Left colon (tissue), 2 donors: ENCODE measurements at regions not wholly inside any gene's neighbourhood (a gene's known extent, or its start where the extent isn't known, plus 50 kb on each side); places are given as distances from the start of the nearest gene placed in this dataset.

Source experiments
- ATAC-seq: fragments of 200-7000 bp; cut with Tn5 transposase; one replicate; pipeline ENCODE4 v1.9.1; 2020; ENCODE audit warnings: mild to moderate bottlenecking, moderate library complexity
- DNase-seq, 2 donors: peaks; one replicate each; pipeline ENCODE4 v3.0.0-alpha.2; 2020
- intact Hi-C, 2 donors: fragments of 100-400 bp; cut with DNase I in 1 of 2; cut with micrococcal nuclease in 1 of 2; formaldehyde crosslinking; loops; one replicate each; pipeline versions ENCODE4 v1.11.2 to v1.14.0; 2022; cut with DNase I, micrococcal nuclease
- donor health status: DM: no; HTN: no; CAD: no.
- donor health status: DM: yes; HTN: yes; CAD: no.

- intact Hi-C loops = no loop called here
- no peak for DNase-seq
- ATAC-seq = no peak
Observed at GRCh38 chrX:56505866-56506265, 57.6 kb upstream of the UBQLN2 start.
